GM23338 (cell line): ENCODE measurements at regions not wholly inside any gene's neighbourhood (a gene's known extent, or its start where the extent isn't known, plus 50 kb on each side); places are given as distances from the start of the nearest gene placed in this dataset.

Experiments used
- ATAC-seq: fragments of 200-7000 bp; cut with Tn5 transposase; 3 replicates; pipeline ENCODE4 v1.9.1; 2020
- DNase-seq: peaks from one replicate; pipeline ENCODE4 v3.0.0-alpha.2; 2015; ENCODE audit warnings: low spot score
- H2AFZ ChIP-seq: fragments of 200-600 bp; sonication (generic); 2 replicates; pipeline ENCODE4 v1.8.0; 2016; ENCODE audit warnings: antibody characterized with exemption, mild to moderate bottlenecking, moderate library complexity
- H3F3A ChIP-seq: fragments of 200-600 bp; sonication (generic); replicated peaks from 2 replicates; pipeline ENCODE4 v1.8.0; 2017; ENCODE audit warnings: antibody characterized with exemption, mixed run types, low read depth
- H3K27ac ChIP-seq: fragments of 200-600 bp; sonication (generic); 2 replicates; pipeline ENCODE4 v1.6.1; 2016; ENCODE audit warnings: low read depth
- H3K27me3 ChIP-seq: fragments of 200-600 bp; sonication (generic); 2 replicates; pipeline ENCODE4 v1.8.0; 2016; ENCODE audit warnings: mild to moderate bottlenecking, mixed run types, moderate library complexity; ENCODE audit not compliant: insufficient read depth
- H3K36me3 ChIP-seq: fragments of 200-600 bp; sonication (generic); 2 replicates; pipeline ENCODE4 v1.8.0; 2016; ENCODE audit warnings: mild to moderate bottlenecking; ENCODE audit not compliant: insufficient read depth
- H3K4me1 ChIP-seq: fragments of 200-600 bp; sonication (generic); 2 replicates; pipeline ENCODE4 v1.8.0; 2016; ENCODE audit warnings: mild to moderate bottlenecking, moderate library complexity; ENCODE audit not compliant: insufficient read depth
- H3K4me2 ChIP-seq: fragments of 200-600 bp; sonication (generic); 2 replicates; pipeline ENCODE4 v1.7.1; 2017; ENCODE audit warnings: mixed run types
- H3K4me3 ChIP-seq: fragments of 200-600 bp; sonication (generic); 2 replicates; pipeline ENCODE4 v1.6.1; 2016; ENCODE audit warnings: mixed run types
- H3K79me2 ChIP-seq: fragments of 200-600 bp; sonication (generic); replicated peaks from 2 replicates; pipeline ENCODE4 v1.8.0; 2017; ENCODE audit warnings: mild to moderate bottlenecking; ENCODE audit not compliant: insufficient read depth
- H3K9me2 ChIP-seq: fragments of 200-600 bp; sonication (generic); 2 replicates; pipeline ENCODE4 v1.8.0; 2017; ENCODE audit not compliant: insufficient read depth
- H4K20me1 ChIP-seq: fragments of 200-600 bp; sonication (generic); replicated peaks from 2 replicates; pipeline ENCODE4 v1.8.0; 2017; ENCODE audit warnings: mild to moderate bottlenecking; ENCODE audit not compliant: insufficient read depth
- H3K27ac Mint-ChIP-seq: 2 replicates; pipeline ENCODE4 v1.8.0; 2020; ENCODE audit warnings: inconsistent platforms, mild to moderate bottlenecking, moderate library complexity, mixed read lengths
- H3K27me3 Mint-ChIP-seq: 3 replicates; pipeline ENCODE4 v1.8.0; 2022; ENCODE audit warnings: low read depth, mild to moderate bottlenecking, moderate library complexity, mixed read lengths, inconsistent platforms; ENCODE audit not compliant: insufficient read depth, poor library complexity
- H3K36me3 Mint-ChIP-seq: 3 replicates; pipeline ENCODE4 v1.8.0; 2021; ENCODE audit warnings: low read depth, mild to moderate bottlenecking, inconsistent platforms, moderate library complexity, mixed read lengths
- H3K4me1 Mint-ChIP-seq: 3 replicates; pipeline ENCODE4 v1.8.0; 2020; ENCODE audit warnings: mild to moderate bottlenecking, inconsistent platforms, mixed read lengths
- H3K4me3 Mint-ChIP-seq: 3 replicates; pipeline ENCODE4 v1.8.0; 2021; ENCODE audit warnings: moderate library complexity, mild to moderate bottlenecking, inconsistent platforms, mixed read lengths
- H3K9me3 Mint-ChIP-seq: 3 replicates; pipeline ENCODE4 v1.8.0; 2020; ENCODE audit warnings: moderate library complexity, mild to moderate bottlenecking, inconsistent platforms, mixed read lengths
- CREB1 ChIP-seq: fragments of 250-450 bp; sonication (Bioruptor Pico); IDR thresholded peaks from 2 replicates; pipeline ENCODE4 v1.5.0; 2020; ENCODE audit warnings: low read depth, mild to moderate bottlenecking, moderate library complexity
- CTCF ChIP-seq, 2 experiments: fragments of 200-600 bp in 1 of 2; sonication (generic) in 1 of 2; conservative IDR thresholded peaks; 2 replicates each; pipeline versions ENCODE4 v1.5.1 to v1.6.1; 2016 to 2017; ENCODE audit warnings: antibody characterized with exemption in 2 of 2, low read depth in 2 of 2, mild to moderate bottlenecking in 2 of 2, moderate library complexity in 1 of 2
- ETS1 ChIP-seq: IDR thresholded peaks from 2 replicates; pipeline ENCODE4 v1.6.1; 2016; ENCODE audit warnings: antibody characterized with exemption
- EZH2 ChIP-seq: fragments of 200-600 bp; sonication (generic); IDR thresholded peaks from one replicate; pipeline ENCODE4 v1.8.0; 2017; ENCODE audit warnings: antibody characterized with exemption, mild to moderate bottlenecking, low read depth; ENCODE audit not compliant: unreplicated experiment
- EZH2phosphoT487 ChIP-seq: fragments of 200-600 bp; sonication (generic); IDR thresholded peaks from one replicate; pipeline ENCODE4 v1.8.1; 2018; ENCODE audit warnings: antibody characterized with exemption; ENCODE audit not compliant: unreplicated experiment
- NANOG ChIP-seq: IDR thresholded peaks from 2 replicates; pipeline ENCODE4 v1.6.1; 2016; ENCODE audit warnings: antibody characterized with exemption, borderline replicate concordance
- POLR2AphosphoS5 ChIP-seq: IDR thresholded peaks from 2 replicates; pipeline ENCODE4 v1.6.1; 2016; ENCODE audit warnings: antibody characterized with exemption, low read depth
- REST ChIP-seq: IDR thresholded peaks from one replicate; pipeline ENCODE4 v1.6.1; 2018; ENCODE audit warnings: antibody characterized with exemption; ENCODE audit not compliant: unreplicated experiment
- STAT1 ChIP-seq: IDR thresholded peaks from one replicate; pipeline ENCODE4 v1.6.1; 2016; ENCODE audit warnings: antibody characterized with exemption; ENCODE audit not compliant: unreplicated experiment
- ZNF462 ChIP-seq: fragments of 250-450 bp; sonication (Bioruptor Pico); IDR thresholded peaks from 2 replicates; pipeline ENCODE4 v1.5.0; 2020; ENCODE audit warnings: mild to moderate bottlenecking, moderate library complexity

GRCh38 chr15:62603742-62604141, 438.7 kb upstream of the C2CD4B start:
- Mint-ChIP-seq H3K36me3 (no peaks in the 10 kb centered on the region), H3K27me3 (no peaks in the 10 kb centered on the region), H3K27ac (no peak overlapping the region), H3K4me1 (peaks cover 18% of the 10 kb centered on the region), H3K9me3 (no peaks in the 10 kb centered on the region), H3K4me3 (no peak overlapping the region)
- Histone ChIP-seq H3K4me2 (no peak overlapping the region), H3K9me2 (no peaks in the 10 kb centered on the region), H4K20me1 (no peaks in the 10 kb centered on the region; the same call in 1 of the 2 replicates), H3K79me2 (peaks cover 5% of the 10 kb centered on the region; the same call in 1 of the 2 replicates), H3K27ac (no peak overlapping the region), H2AFZ (no peak overlapping the region), H3F3A (no peaks in the 10 kb centered on the region), H3K4me3 (no peak overlapping the region), H3K36me3 (no peaks in the 10 kb centered on the region), H3K4me1 (0 out of 2 replicates have a peak, but pooled peaks cover 6% of the 10 kb centered on the region), H3K27me3 (no peaks in the 10 kb centered on the region)
- TF ChIP-seq NANOG (no peak), POLR2AphosphoS5 (no peak), EZH2phosphoT487 (no peak)
- DNase-seq (no peak), ATAC-seq (no peak)

GRCh38 chr15:62605282-62605681, 437.3 kb upstream of the TPM1 start:
- no peaks in the 10 kb centered on the region for H3K4me1 ChIP-seq
- ATAC-seq, result no peak
- H3K36me3 Mint-ChIP-seq, result no peaks in the 10 kb centered on the region
- no peaks in the 10 kb centered on the region for H3K9me3 Mint-ChIP-seq
- H4K20me1 ChIP-seq, result no peaks in the 10 kb centered on the region; the same call in 1 of the 2 replicates
- DNase-seq, result no peak
- no peak overlapping the region for H3K4me2 ChIP-seq
- no peak overlapping the region for H2AFZ ChIP-seq
- H3K36me3 ChIP-seq, result no peaks in the 10 kb centered on the region
- peaks cover 5% of the 10 kb centered on the region; the same call in 1 of the 2 replicates for H3K79me2 ChIP-seq
- H3K9me2 ChIP-seq, result no peaks in the 10 kb centered on the region
- H3K4me3 Mint-ChIP-seq, result no peak overlapping the region
- H3F3A ChIP-seq, result no peaks in the 10 kb centered on the region
- H3K4me1 Mint-ChIP-seq, result peaks cover 10% of the 10 kb centered on the region
- no peak overlapping the region for H3K27ac ChIP-seq
- no peaks in the 10 kb centered on the region for H3K27me3 ChIP-seq
- H3K27me3 Mint-ChIP-seq, result no peaks in the 10 kb centered on the region
- no peak overlapping the region for H3K4me3 ChIP-seq
- no peak overlapping the region for H3K27ac Mint-ChIP-seq
- TF ChIP-seq CTCF (conservative IDR thresholded peaks at IDR 0.05; ENCODE audit: low read depth in 2 of 2) (no peak), CREB1 (CRISPR knock-in tag) (no peak), EZH2phosphoT487 (no peak), ZNF462 (no peak), NANOG (no peak), EZH2 (no peak), STAT1 (no peak), REST (no peak), ETS1 (no peak)
